Keratinocyte (primary cell): ENCODE measurements at regions not wholly inside any gene's neighbourhood (a gene's known extent, or its start where the extent isn't known, plus 50 kb on each side); places are given as distances from the start of the nearest gene placed in this dataset.

Experiments
- DNase-seq: peaks from one replicate; pipeline ENCODE4 v3.0.0-alpha.2; 2011; ENCODE audit warnings: low read depth, missing footprints, low spot score
- FAIRE-seq: peaks from 2 replicates; lab custom pipeline; 2011; peaks lifted over from hg19 to GRCh38; lab: Jason Lieb, UNC
- H2AFZ ChIP-seq: 2 replicates; pipeline ENCODE4 v1.6.0; 2012; ENCODE audit warnings: low read length, control low read depth, inconsistent platforms; ENCODE audit not compliant: control insufficient read depth
- H3K27ac ChIP-seq: 2 replicates; pipeline ENCODE4 v1.5.1; 2011; ENCODE audit warnings: low read length; ENCODE audit not compliant: control insufficient read depth, insufficient read depth
- H3K27me3 ChIP-seq: 3 replicates; pipeline ENCODE4 v1.6.0; 2011; ENCODE audit warnings: low read length; ENCODE audit not compliant: control insufficient read depth, insufficient read depth; ENCODE audit errors: extremely low read depth
- H3K36me3 ChIP-seq, 2 experiments: 2 replicates in 1 of 2; 3 replicates in 1 of 2; pipeline ENCODE4 v1.5.1; 2011; ENCODE audit warnings: low read length in 2 of 2, mild to moderate bottlenecking in 1 of 2; ENCODE audit not compliant: control insufficient read depth in 2 of 2, insufficient read depth in 2 of 2; ENCODE audit errors: extremely low read depth in 1 of 2
- H3K4me1 ChIP-seq: 3 replicates; pipeline ENCODE4 v1.5.1; 2011; ENCODE audit warnings: low read length; ENCODE audit not compliant: control insufficient read depth, insufficient read depth; ENCODE audit errors: extremely low read depth
- H3K4me2 ChIP-seq: 3 replicates; pipeline ENCODE4 v1.6.0; 2011; ENCODE audit warnings: low read depth, low read length; ENCODE audit not compliant: control insufficient read depth, insufficient read depth; ENCODE audit errors: extremely low read depth
- H3K4me3 ChIP-seq, 3 experiments: fragments of 200-600 bp in 1 of 3; sonication (generic) in 1 of 3; 2 replicates in 2 of 3; 3 replicates in 1 of 3; pipeline ENCODE4 v1.5.1; 2011 to 2016; ENCODE audit warnings: low read length in 3 of 3, mild to moderate bottlenecking in 3 of 3, control low read depth in 2 of 3, inconsistent platforms in 1 of 3, low read depth in 1 of 3, mixed read lengths in 1 of 3, mixed run types in 1 of 3, moderate library complexity in 1 of 3; ENCODE audit not compliant: control insufficient read depth in 2 of 3, insufficient read depth in 2 of 3; ENCODE audit errors: extremely low read depth in 1 of 3
- H3K79me2 ChIP-seq: 2 replicates; pipeline ENCODE4 v1.6.0; 2012; ENCODE audit warnings: low read length; ENCODE audit not compliant: control insufficient read depth, insufficient read depth
- H3K9ac ChIP-seq: 3 replicates; pipeline ENCODE4 v1.6.0; 2011; ENCODE audit warnings: low read length; ENCODE audit not compliant: control insufficient read depth, insufficient read depth; ENCODE audit errors: extremely low read depth
- H3K9me1 ChIP-seq: 3 replicates; pipeline ENCODE4 v1.6.0; 2011; ENCODE audit warnings: low read length; ENCODE audit not compliant: control insufficient read depth, insufficient read depth; ENCODE audit errors: extremely low read depth
- H3K9me3 ChIP-seq: 2 replicates; pipeline ENCODE4 v1.5.1; 2012; ENCODE audit warnings: low read depth, low read length; ENCODE audit not compliant: control insufficient read depth
- H4K20me1 ChIP-seq: 3 replicates; pipeline ENCODE4 v1.6.0; 2011; ENCODE audit warnings: low read length; ENCODE audit not compliant: control insufficient read depth, insufficient read depth; ENCODE audit errors: extremely low read depth
- EZH2 ChIP-seq: IDR thresholded peaks from one replicate; pipeline ENCODE4 v1.6.1; 2012; ENCODE audit warnings: inconsistent platforms, mild to moderate bottlenecking, low read length, moderate library complexity
- dilution Hi-C: fragments of 300-500 bp; cut with MboI; formaldehyde crosslinking; loops from one replicate; pipeline ENCODE4 v1.7.0; 2020; ENCODE audit warnings: low sequenced_read_pairs; ENCODE audit not compliant: extremely low pct_ligation_motif_present
- TF ChIP-seq, protein P1 (sequence below), 3 experiments: IDR thresholded peaks in 1 of 3; conservative IDR thresholded peaks in 1 of 3; optimal IDR thresholded peaks in 1 of 3; 2 replicates in 2 of 3; 3 replicates in 1 of 3; pipeline versions ENCODE3 to v1.5.1; 2011; ENCODE audit warnings: low read length in 3 of 3, mild to moderate bottlenecking in 3 of 3, moderate library complexity in 2 of 3, control low read depth in 1 of 3, inconsistent platforms in 1 of 3; ENCODE audit not compliant: insufficient read depth in 2 of 3; ENCODE audit errors: extremely low read depth in 1 of 3

DNA sequence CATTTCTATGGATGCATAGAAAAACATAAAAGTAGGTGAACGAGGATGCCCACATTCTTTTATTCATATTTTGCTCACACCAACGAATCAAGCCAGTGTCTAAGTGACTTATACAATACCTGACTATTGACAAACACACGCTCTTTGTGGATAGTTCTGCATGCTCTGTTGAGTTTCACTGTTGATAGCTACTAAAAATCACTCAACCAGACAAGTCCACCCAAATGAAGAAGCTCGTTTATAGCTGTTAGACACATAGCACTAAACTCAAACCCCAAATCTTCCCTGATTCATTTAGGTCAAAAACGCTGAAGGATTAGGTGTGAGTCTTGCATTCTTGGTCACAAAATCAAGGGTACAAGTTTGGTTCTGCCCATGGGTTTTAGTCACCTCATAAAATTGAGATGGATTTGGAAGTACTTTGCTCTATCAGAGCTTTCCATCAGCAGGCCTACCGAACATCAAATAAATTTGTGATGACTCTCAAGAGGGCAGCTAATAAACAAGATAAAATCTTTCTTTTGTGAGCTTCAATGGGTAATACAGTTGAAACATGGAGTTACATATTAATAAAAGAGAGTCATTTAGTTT is 92.7 kb upstream of the ETAA1 start:
- FAIRE-seq (no peak), DNase-seq (no peak)
- Histone ChIP-seq H3K27ac (no peak overlapping the region), H3K9ac (no peak overlapping the region), H3K4me2 (no peak overlapping the region), H3K36me3 (no peaks in the 10 kb centered on the region), H4K20me1 (no peaks in the 10 kb centered on the region), H3K27me3 (no peaks in the 10 kb centered on the region), H3K9me3 (no peaks in the 10 kb centered on the region), H3K4me3 (no peak overlapping the region), H3K4me1 (no peaks in the 10 kb centered on the region), H3K9me1 (no peaks in the 10 kb centered on the region), H3K79me2 (no peaks in the 10 kb centered on the region), H2AFZ (no peak overlapping the region)
- TF ChIP-seq EZH2, result no peak
- TF ChIP-seq, protein P1, sequence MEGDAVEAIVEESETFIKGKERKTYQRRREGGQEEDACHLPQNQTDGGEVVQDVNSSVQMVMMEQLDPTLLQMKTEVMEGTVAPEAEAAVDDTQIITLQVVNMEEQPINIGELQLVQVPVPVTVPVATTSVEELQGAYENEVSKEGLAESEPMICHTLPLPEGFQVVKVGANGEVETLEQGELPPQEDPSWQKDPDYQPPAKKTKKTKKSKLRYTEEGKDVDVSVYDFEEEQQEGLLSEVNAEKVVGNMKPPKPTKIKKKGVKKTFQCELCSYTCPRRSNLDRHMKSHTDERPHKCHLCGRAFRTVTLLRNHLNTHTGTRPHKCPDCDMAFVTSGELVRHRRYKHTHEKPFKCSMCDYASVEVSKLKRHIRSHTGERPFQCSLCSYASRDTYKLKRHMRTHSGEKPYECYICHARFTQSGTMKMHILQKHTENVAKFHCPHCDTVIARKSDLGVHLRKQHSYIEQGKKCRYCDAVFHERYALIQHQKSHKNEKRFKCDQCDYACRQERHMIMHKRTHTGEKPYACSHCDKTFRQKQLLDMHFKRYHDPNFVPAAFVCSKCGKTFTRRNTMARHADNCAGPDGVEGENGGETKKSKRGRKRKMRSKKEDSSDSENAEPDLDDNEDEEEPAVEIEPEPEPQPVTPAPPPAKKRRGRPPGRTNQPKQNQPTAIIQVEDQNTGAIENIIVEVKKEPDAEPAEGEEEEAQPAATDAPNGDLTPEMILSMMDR (optimal IDR thresholded peaks at IDR 0.05 in 1 of 3, IDR thresholded peaks at IDR 0.05 in 1 of 3, conservative IDR thresholded peaks at IDR 0.05 in 1 of 3; ENCODE audit: extremely low read depth in 1 of 3, insufficient read depth in 2 of 3, low read length in 3 of 3), result no peak
- dilution Hi-C loops, result no loop called here

DNA sequence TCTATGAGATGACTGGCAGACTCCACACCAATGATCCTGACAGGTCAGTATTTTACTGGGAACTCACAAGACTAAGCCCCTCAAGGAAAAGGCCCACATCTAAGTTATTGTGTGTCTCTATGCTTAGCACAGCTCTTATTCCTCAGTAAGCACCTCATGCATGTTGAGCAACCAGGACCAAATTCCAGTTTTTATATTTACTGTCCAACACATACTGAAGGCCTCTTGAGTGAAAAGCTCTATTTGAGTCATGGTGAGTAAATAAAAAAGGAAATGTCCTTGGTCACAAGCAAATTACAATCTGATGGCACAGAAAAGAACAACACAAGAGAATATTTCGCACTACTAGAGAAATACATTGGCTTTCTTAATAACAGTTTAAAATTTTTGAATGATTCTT is 87.9 kb upstream of the ETAA1 start:
- H3K27ac ChIP-seq, result no peak overlapping the region
- no peaks in the 10 kb centered on the region for H3K79me2 ChIP-seq
- no peaks in the 10 kb centered on the region for H3K9me1 ChIP-seq
- H2AFZ ChIP-seq, result peak overlapping the region; percentile 10
- no peak overlapping the region for H3K9ac ChIP-seq
- no peak overlapping the region for H3K4me2 ChIP-seq
- FAIRE-seq (no peak), DNase-seq (no peak)
- H3K27me3 ChIP-seq, result no peaks in the 10 kb centered on the region
- no peaks in the 10 kb centered on the region for H3K9me3 ChIP-seq
- H3K4me1 ChIP-seq, result peaks cover 8% of the 10 kb centered on the region
- no peaks in the 10 kb centered on the region for H4K20me1 ChIP-seq
- no peak overlapping the region for H3K4me3 ChIP-seq
- H3K36me3 ChIP-seq, result no peaks in the 10 kb centered on the region
- TF ChIP-seq, protein P1 (optimal IDR thresholded peaks at IDR 0.05 in 1 of 3, IDR thresholded peaks at IDR 0.05 in 1 of 3, conservative IDR thresholded peaks at IDR 0.05 in 1 of 3; ENCODE audit: extremely low read depth in 1 of 3, insufficient read depth in 2 of 3, low read length in 3 of 3), result no peak
- dilution Hi-C loops, result no loop called here
